ENCODE measurements at regions not wholly inside any gene's neighbourhood (a gene's known extent, or its start where the extent isn't known, plus 50 kb on each side); places are given as distances from the start of the nearest gene placed in this dataset.

GRCh38 chr1:235035928-235036327 is 92.7 kb downstream of the TOMM20 start:
- in situ Hi-C loops (cut with HindIII; ENCODE audit: low pct_unique_long_range_greater_than_20kb, low sequenced_read_pairs), result no loop called here
- DNase-seq (ENCODE audit: low read depth, low spot score), result no peak

DNA sequence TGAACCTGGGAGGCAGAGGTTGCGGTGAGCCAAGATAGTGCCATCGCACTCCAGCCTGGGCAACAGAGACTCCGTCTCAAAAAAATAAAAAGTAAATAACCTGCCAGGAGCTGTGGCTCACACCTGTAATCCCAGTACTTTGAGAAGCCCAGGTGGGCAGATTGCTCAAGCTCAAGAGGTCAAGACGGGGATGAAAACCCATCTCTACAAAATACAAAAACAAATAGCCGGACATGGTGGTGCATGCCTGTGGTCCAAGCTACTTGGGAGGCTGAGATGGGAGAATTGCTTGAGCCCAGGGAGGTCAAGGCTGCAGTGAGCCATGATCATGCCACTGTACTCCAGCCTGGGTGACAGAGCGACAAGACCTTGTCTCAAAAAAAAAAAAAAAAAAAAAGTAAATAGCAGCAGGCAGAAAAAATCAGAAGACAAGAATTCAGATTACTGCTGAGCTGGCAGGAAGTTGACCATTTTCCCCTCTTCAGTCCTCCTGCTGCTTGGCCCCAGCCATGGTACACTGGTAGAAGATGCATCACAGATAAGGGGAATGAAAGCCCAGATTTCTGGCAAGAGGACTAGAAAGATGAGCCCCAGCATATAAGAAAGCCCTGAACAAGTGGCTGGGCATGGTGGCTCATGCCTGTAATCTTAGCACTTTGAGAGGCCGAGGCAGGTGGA is 97.6 kb downstream of the TOMM20 start:
- DNase-seq (ENCODE audit: low read depth, low spot score), result no peak
- in situ Hi-C loops (cut with HindIII; ENCODE audit: low pct_unique_long_range_greater_than_20kb, low sequenced_read_pairs), result no loop called here

GRCh38 chr1:235027862-235028250 is 100.8 kb downstream of the TOMM20 start:
- in situ Hi-C loops (cut with HindIII; ENCODE audit: low pct_unique_long_range_greater_than_20kb, low sequenced_read_pairs), result no loop called here
- no peak for DNase-seq (ENCODE audit: low read depth, low spot score)

- no peak for DNase-seq (ENCODE audit: low read depth, low spot score)
- in situ Hi-C loops (cut with HindIII; ENCODE audit: low pct_unique_long_range_greater_than_20kb, low sequenced_read_pairs), result no loop called here
Observed at GRCh38 chr1:235027076-235027861, 101.4 kb downstream of the TOMM20 start.

GRCh38 chr1:235025422-235025984 is 103.1 kb downstream of the TOMM20 start:
- DNase-seq (ENCODE audit: low read depth, low spot score), result no peak
- in situ Hi-C loops (cut with HindIII; ENCODE audit: low pct_unique_long_range_greater_than_20kb, low sequenced_read_pairs), result no loop called here

- in situ Hi-C loops (cut with HindIII; ENCODE audit: low pct_unique_long_range_greater_than_20kb, low sequenced_read_pairs), result no loop called here
- DNase-seq (ENCODE audit: low read depth, low spot score), result no peak
Observed at GRCh38 chr1:235024711-235025421, 103.8 kb downstream of the TOMM20 start.

- in situ Hi-C loops (cut with HindIII; ENCODE audit: low pct_unique_long_range_greater_than_20kb, low sequenced_read_pairs), result no loop called here
- no peak for DNase-seq (ENCODE audit: low read depth, low spot score)
Observed at GRCh38 chr1:235023711-235024439, 104.8 kb downstream of the TOMM20 start.

DNA sequence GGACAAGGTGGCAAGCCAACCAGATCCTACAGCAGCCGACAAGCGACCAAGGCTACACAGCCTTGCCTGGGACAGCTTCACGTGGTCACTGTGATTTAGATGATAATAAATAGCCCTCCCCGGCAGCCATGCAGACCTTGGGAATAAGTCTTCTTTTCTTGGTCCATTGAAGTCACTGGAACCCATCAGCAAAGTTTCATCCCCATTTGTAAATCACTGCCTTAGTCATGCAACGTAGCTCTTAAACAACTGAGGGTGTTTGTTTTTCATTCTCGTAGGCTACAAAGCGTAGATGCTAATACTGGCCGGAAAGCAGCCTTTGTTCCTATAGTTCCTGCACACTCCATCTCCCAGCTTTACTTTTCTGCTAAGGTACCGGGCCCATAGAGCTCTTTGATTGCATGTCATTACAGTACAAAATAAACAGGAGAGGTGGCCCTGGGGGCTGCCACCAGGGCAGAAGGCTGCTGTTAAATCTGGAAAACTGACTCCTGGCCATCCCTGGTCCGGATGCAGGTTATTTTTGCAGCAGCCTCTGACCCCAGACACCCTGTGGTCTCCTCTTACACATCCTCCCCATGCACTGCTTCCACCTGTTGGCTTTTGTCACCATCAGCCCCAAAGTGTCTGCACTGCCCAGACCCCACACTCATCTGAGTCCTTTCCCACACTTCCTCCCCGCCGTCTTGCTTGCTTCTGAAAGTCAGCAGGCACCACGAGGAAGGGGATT is 105.5 kb downstream of the TOMM20 start:
- no peak for DNase-seq (ENCODE audit: low read depth, low spot score)
- in situ Hi-C loops (cut with HindIII; ENCODE audit: low pct_unique_long_range_greater_than_20kb, low sequenced_read_pairs), result no loop called here

DNA sequence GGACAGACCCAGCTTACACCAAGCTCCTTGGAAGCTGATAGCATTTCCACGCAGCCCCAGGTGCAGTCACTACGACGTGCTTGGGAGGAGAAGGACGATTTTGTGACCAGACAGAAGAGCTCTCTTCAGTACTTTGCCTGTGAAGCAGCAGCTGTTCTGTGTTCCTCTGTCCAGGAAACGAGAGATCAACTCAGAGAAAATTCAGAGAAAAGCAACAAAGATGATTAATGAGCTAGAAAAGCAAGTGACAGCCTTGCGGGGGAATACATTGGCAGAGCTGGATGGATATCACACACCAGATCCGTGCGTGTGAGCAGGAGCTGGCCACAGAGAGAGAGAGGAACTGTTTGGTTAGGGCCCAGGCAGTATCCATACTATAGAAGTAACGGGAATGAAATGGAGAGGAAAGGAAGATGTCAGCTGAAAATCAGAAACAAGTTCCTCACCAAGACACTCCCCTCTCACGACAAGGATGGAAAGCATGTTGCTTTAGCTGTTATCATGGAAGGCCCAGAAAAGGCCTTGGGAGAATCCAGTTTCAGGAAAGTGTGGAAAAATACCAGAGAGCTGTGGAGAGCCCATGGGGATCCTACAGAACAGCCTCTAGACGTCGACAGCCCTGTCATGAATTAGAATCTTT is 106.2 kb downstream of the TOMM20 start:
- in situ Hi-C loops (cut with HindIII; ENCODE audit: low pct_unique_long_range_greater_than_20kb, low sequenced_read_pairs), result no loop called here
- no peak for DNase-seq (ENCODE audit: low read depth, low spot score)

- DNase-seq (ENCODE audit: low read depth, low spot score), result no peak
- in situ Hi-C loops (cut with HindIII; ENCODE audit: low pct_unique_long_range_greater_than_20kb, low sequenced_read_pairs), result no loop called here
Observed at GRCh38 chr1:235021815-235022214, 106.8 kb downstream of the TOMM20 start.

GRCh38 chr1:235021321-235021720 is 107.3 kb downstream of the TOMM20 start:
- no peak for DNase-seq (ENCODE audit: low read depth, low spot score)

GRCh38 chr1:235019961-235020360 is 108.7 kb downstream of the TOMM20 start:
- in situ Hi-C loops (cut with HindIII; ENCODE audit: low pct_unique_long_range_greater_than_20kb, low sequenced_read_pairs), result no loop called here
- DNase-seq (ENCODE audit: low read depth, low spot score), result no peak

More at GRCh38 chr1:235021321-235021720, 107.3 kb downstream of the TOMM20 start:
- in situ Hi-C loops (cut with HindIII; ENCODE audit: low pct_unique_long_range_greater_than_20kb, low sequenced_read_pairs), result no loop called here

DNA sequence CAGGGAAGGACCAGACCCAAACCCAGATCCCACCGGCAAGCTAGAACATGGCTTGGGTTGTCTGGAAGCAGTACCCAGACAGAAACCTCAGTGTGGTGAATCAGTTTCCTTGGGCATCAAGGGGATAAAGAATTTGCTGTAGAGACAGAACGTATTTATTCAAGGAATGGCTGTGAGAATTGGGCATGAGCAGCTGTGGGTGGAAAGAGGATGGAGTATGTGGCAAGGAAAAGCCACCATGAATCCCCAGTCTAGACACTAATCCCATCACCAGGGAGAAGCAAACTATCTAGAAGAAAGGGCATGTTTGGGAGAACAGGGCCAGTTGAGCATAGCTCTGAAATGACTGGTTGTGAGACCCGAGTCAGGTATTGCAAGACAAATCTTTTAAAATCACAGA is 109.2 kb downstream of the TOMM20 start:
- in situ Hi-C loops (cut with HindIII; ENCODE audit: low pct_unique_long_range_greater_than_20kb, low sequenced_read_pairs), result no loop called here
- no peak for DNase-seq (ENCODE audit: low read depth, low spot score)

GRCh38 chr1:235018720-235019444 is 109.8 kb downstream of the TOMM20 start:
- DNase-seq (ENCODE audit: low read depth, low spot score), result no peak
- in situ Hi-C loops (cut with HindIII; ENCODE audit: low pct_unique_long_range_greater_than_20kb, low sequenced_read_pairs), result no loop called here

DNA sequence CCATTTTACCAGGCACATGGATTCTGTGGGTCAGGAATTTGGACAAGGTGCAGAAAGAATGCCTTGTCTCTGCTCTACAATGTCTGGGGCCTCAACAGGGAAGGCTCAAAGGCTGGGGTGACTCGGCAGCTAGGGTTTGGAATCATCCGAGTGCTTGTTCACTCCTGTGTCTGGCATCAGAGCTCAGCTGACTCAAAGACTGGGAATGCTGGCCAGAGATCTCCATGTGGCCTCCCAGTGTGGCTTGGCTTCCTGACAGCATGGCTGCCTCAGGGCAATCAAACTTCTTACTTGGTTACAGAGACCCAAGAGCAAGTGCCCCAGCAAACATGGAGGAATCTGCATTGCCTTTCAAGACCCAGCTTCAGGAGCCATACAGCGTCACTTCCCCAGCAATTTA is 110.5 kb downstream of the TOMM20 start:
- peak; percentile 66 for DNase-seq (ENCODE audit: low read depth, low spot score)
- in situ Hi-C loops (cut with HindIII; ENCODE audit: low pct_unique_long_range_greater_than_20kb, low sequenced_read_pairs), result no loop called here

- no peak for DNase-seq (ENCODE audit: low read depth, low spot score)
- in situ Hi-C loops (cut with HindIII; ENCODE audit: low pct_unique_long_range_greater_than_20kb, low sequenced_read_pairs), result no loop called here
Observed at GRCh38 chr1:235017719-235018118, 110.9 kb downstream of the TOMM20 start.
